Right atrium auricular region (tissue), 2 donors: ENCODE measurements at regions not wholly inside any gene's neighbourhood (a gene's known extent, or its start where the extent isn't known, plus 50 kb on each side); places are given as distances from the start of the nearest gene placed in this dataset.

Experiments
- DNase-seq: peaks from one replicate; pipeline ENCODE4 v3.0.0-alpha.2; 2019; ENCODE audit warnings: low spot score
- H3K27ac ChIP-seq, 2 donors: fragments of 200-600 bp; sonication (generic); 1 replicate in 1 of 2; 2 replicates in 1 of 2; pipeline ENCODE4 v1.5.1; 2016 to 2019
- H3K27me3 ChIP-seq, 2 donors: fragments of 200-600 bp; sonication (generic); one replicate each; pipeline versions ENCODE4 v1.5.1 to v1.6.0; 2017 to 2019
- H3K36me3 ChIP-seq: fragments of 200-600 bp; sonication (generic); one replicate; pipeline ENCODE4 v1.5.1; 2016
- H3K4me1 ChIP-seq, 2 donors: fragments of 200-600 bp; sonication (generic); one replicate each; pipeline versions ENCODE4 v1.5.1 to v1.6.0; 2017 to 2019
- H3K4me3 ChIP-seq, 2 donors: fragments of 200-600 bp; sonication (generic); 1 replicate in 1 of 2; 2 replicates in 1 of 2; pipeline ENCODE4 v1.5.1; 2017 to 2019; ENCODE audit warnings: mild to moderate bottlenecking in 1 of 2, moderate library complexity in 1 of 2
- H3K9me3 ChIP-seq, 2 donors: fragments of 200-600 bp; sonication (generic); one replicate each; pipeline ENCODE4 v1.5.1; 2019
- TF ChIP-seq, protein P1 (sequence below), 2 donors: fragments of 200-600 bp; sonication (generic); IDR thresholded peaks; one replicate each; pipeline ENCODE4 v1.5.1; 2019; ENCODE audit warnings: antibody characterized with exemption in 2 of 2

- TF ChIP-seq, protein P1, sequence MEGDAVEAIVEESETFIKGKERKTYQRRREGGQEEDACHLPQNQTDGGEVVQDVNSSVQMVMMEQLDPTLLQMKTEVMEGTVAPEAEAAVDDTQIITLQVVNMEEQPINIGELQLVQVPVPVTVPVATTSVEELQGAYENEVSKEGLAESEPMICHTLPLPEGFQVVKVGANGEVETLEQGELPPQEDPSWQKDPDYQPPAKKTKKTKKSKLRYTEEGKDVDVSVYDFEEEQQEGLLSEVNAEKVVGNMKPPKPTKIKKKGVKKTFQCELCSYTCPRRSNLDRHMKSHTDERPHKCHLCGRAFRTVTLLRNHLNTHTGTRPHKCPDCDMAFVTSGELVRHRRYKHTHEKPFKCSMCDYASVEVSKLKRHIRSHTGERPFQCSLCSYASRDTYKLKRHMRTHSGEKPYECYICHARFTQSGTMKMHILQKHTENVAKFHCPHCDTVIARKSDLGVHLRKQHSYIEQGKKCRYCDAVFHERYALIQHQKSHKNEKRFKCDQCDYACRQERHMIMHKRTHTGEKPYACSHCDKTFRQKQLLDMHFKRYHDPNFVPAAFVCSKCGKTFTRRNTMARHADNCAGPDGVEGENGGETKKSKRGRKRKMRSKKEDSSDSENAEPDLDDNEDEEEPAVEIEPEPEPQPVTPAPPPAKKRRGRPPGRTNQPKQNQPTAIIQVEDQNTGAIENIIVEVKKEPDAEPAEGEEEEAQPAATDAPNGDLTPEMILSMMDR (IDR thresholded peaks at IDR 0.05): no peak
- no peak for DNase-seq
- Histone ChIP-seq H3K27me3 (no peaks in the 10 kb centered on the region), H3K4me1 (no peaks in the 10 kb centered on the region), H3K9me3 (no peaks in the 10 kb centered on the region), H3K27ac (no peak overlapping the region), H3K4me3 (no peak overlapping the region), H3K36me3 (no peaks in the 10 kb centered on the region)
These were observed 52.8 kb upstream of the NTRK3 start for GRCh38 chr15:88309363-88309762.

GRCh38 chr15:88307344-88307743 lies 50.8 kb upstream of the NTRK3 start:
- no peak for DNase-seq
- Histone ChIP-seq H3K36me3 (no peaks in the 10 kb centered on the region), H3K4me1 (no peaks in the 10 kb centered on the region), H3K9me3 (no peaks in the 10 kb centered on the region), H3K4me3 (no peak overlapping the region), H3K27me3 (no peaks in the 10 kb centered on the region), H3K27ac (no peak overlapping the region)
- TF ChIP-seq, protein P1 (IDR thresholded peaks at IDR 0.05): no peak
